ENCODE measurements at regions not wholly inside any gene's neighbourhood (a gene's known extent, or its start where the extent isn't known, plus 50 kb on each side); places are given as distances from the start of the nearest gene placed in this dataset.
"Not testable (repeated sequence)": the region's sequence is repeated elsewhere in the genome, so short reads cannot be mapped to it uniquely, and the experiment has no call there.

- Histone ChIP-seq H3K36me3 (ENCODE audit: control insufficient read depth, insufficient read depth, low read length) (no peaks in the 10 kb centered on the region), H3K27ac (ENCODE audit: low read depth, low read length) (no peak overlapping the region), H3K4me1 (ENCODE audit: control insufficient read depth, insufficient read depth, low read length) (no peaks in the 10 kb centered on the region), H3K27me3 (ENCODE audit: control insufficient read depth, insufficient read depth, low read length) (no peaks in the 10 kb centered on the region), H3K9me3 (ENCODE audit: control insufficient read depth, insufficient read depth, low read length) (no peaks in the 10 kb centered on the region), H3K4me3 (ENCODE audit: low read depth, low read length) (no peak overlapping the region)
- no peak for DNase-seq (ENCODE audit: low read depth in 4 of 6, low spot score in 6 of 6)
- 70% methylated on average over 2 of the region's 4 CpGs for WGBS (ENCODE audit: insufficient coverage)
Measured at GRCh38 chr5:158051036-158051435, 192.1 kb upstream of the CLINT1 start.

- Histone ChIP-seq H3K4me3 (ENCODE audit: low read depth, low read length) (no peak overlapping the region), H3K27ac (ENCODE audit: low read depth, low read length) (no peak overlapping the region), H3K9me3 (ENCODE audit: control insufficient read depth, insufficient read depth, low read length) (no peaks in the 10 kb centered on the region), H3K36me3 (ENCODE audit: control insufficient read depth, insufficient read depth, low read length) (no peaks in the 10 kb centered on the region), H3K27me3 (ENCODE audit: control insufficient read depth, insufficient read depth, low read length) (no peaks in the 10 kb centered on the region), H3K4me1 (ENCODE audit: control insufficient read depth, insufficient read depth, low read length) (no peaks in the 10 kb centered on the region)
- DNase-seq (ENCODE audit: low read depth in 4 of 6, low spot score in 6 of 6) = no peak
- no CpG with 5 or more reads among the region's 2 CpGs for WGBS (ENCODE audit: insufficient coverage)
Measured at GRCh38 chr5:158050421-158050820, 191.5 kb upstream of the CLINT1 start.

- no peak for DNase-seq (ENCODE audit: low read depth in 4 of 6, low spot score in 6 of 6)
- no peaks in the 10 kb centered on the region for H3K9me3 ChIP-seq (ENCODE audit: control insufficient read depth, insufficient read depth, low read length)
- H3K36me3 ChIP-seq (ENCODE audit: control insufficient read depth, insufficient read depth, low read length) = no peaks in the 10 kb centered on the region
- H3K27me3 ChIP-seq (ENCODE audit: control insufficient read depth, insufficient read depth, low read length) = no peaks in the 10 kb centered on the region
- 80% methylated on average over 1 of the region's 1 CpG for WGBS (ENCODE audit: insufficient coverage)
- no peaks in the 10 kb centered on the region for H3K4me1 ChIP-seq (ENCODE audit: control insufficient read depth, insufficient read depth, low read length)
- H3K4me3 ChIP-seq (ENCODE audit: low read depth, low read length) = no peak overlapping the region
- H3K27ac ChIP-seq (ENCODE audit: low read depth, low read length) = no peak overlapping the region
Measured at GRCh38 chr5:158049459-158049858, 190.5 kb upstream of the CLINT1 start.

GRCh38 chr5:158045696-158046095 is 186.8 kb upstream of the CLINT1 start:
- Histone ChIP-seq H3K36me3 (ENCODE audit: control insufficient read depth, insufficient read depth, low read length) (no peaks in the 10 kb centered on the region), H3K27ac (ENCODE audit: low read depth, low read length) (no peak overlapping the region), H3K27me3 (ENCODE audit: control insufficient read depth, insufficient read depth, low read length) (no peaks in the 10 kb centered on the region), H3K9me3 (ENCODE audit: control insufficient read depth, insufficient read depth, low read length) (no peaks in the 10 kb centered on the region), H3K4me3 (ENCODE audit: low read depth, low read length) (no peak overlapping the region), H3K4me1 (ENCODE audit: control insufficient read depth, insufficient read depth, low read length) (no peaks in the 10 kb centered on the region)
- WGBS (ENCODE audit: insufficient coverage) = no CpG with 5 or more reads among the region's 1 CpG
- DNase-seq (ENCODE audit: low read depth in 4 of 6, low spot score in 6 of 6) = no peak

GRCh38 chr5:158039911-158040347 is 181.0 kb upstream of the CLINT1 start:
- Histone ChIP-seq H3K9me3 (ENCODE audit: control insufficient read depth, insufficient read depth, low read length) (no peaks in the 10 kb centered on the region), H3K27ac (ENCODE audit: low read depth, low read length) (no peak overlapping the region), H3K36me3 (ENCODE audit: control insufficient read depth, insufficient read depth, low read length) (no peaks in the 10 kb centered on the region), H3K27me3 (ENCODE audit: control insufficient read depth, insufficient read depth, low read length) (no peaks in the 10 kb centered on the region), H3K4me1 (ENCODE audit: control insufficient read depth, insufficient read depth, low read length) (no peaks in the 10 kb centered on the region), H3K4me3 (ENCODE audit: low read depth, low read length) (no peak overlapping the region)
- DNase-seq (ENCODE audit: low read depth in 4 of 6, low spot score in 6 of 6) = no peak
- WGBS (ENCODE audit: insufficient coverage) = 63% methylated on average over 2 of the region's 2 CpGs

GRCh38 chr5:158039441-158039840 is 180.5 kb upstream of the CLINT1 start:
- 56% methylated on average over 1 of the region's 1 CpG for WGBS (ENCODE audit: insufficient coverage)
- Histone ChIP-seq H3K9me3 (ENCODE audit: control insufficient read depth, insufficient read depth, low read length) (peaks cover 2% of the 10 kb centered on the region), H3K36me3 (ENCODE audit: control insufficient read depth, insufficient read depth, low read length) (no peaks in the 10 kb centered on the region), H3K27ac (ENCODE audit: low read depth, low read length) (no peak overlapping the region), H3K4me1 (ENCODE audit: control insufficient read depth, insufficient read depth, low read length) (no peaks in the 10 kb centered on the region), H3K4me3 (ENCODE audit: low read depth, low read length) (no peak overlapping the region), H3K27me3 (ENCODE audit: control insufficient read depth, insufficient read depth, low read length) (no peaks in the 10 kb centered on the region)
- DNase-seq (ENCODE audit: low read depth in 4 of 6, low spot score in 6 of 6) = no peak

- not testable (repeated sequence) for H3K4me1 ChIP-seq (ENCODE audit: control insufficient read depth, insufficient read depth, low read length); H3K27me3 ChIP-seq (ENCODE audit: control insufficient read depth, insufficient read depth, low read length); H3K9me3 ChIP-seq (ENCODE audit: control insufficient read depth, insufficient read depth, low read length); H3K4me3 ChIP-seq (ENCODE audit: low read depth, low read length); DNase-seq (ENCODE audit: low read depth in 4 of 6, low spot score in 6 of 6); H3K36me3 ChIP-seq (ENCODE audit: control insufficient read depth, insufficient read depth, low read length); H3K27ac ChIP-seq (ENCODE audit: low read depth, low read length)
- 94% methylated on average over 17 of the region's 31 CpGs for WGBS (ENCODE audit: insufficient coverage)
Measured at GRCh38 chr5:158036983-158037595, 178.1 kb upstream of the CLINT1 start.

- H3K36me3 ChIP-seq (ENCODE audit: control insufficient read depth, insufficient read depth, low read length); H3K4me1 ChIP-seq (ENCODE audit: control insufficient read depth, insufficient read depth, low read length); DNase-seq (ENCODE audit: low read depth in 4 of 6, low spot score in 6 of 6); H3K27me3 ChIP-seq (ENCODE audit: control insufficient read depth, insufficient read depth, low read length); H3K4me3 ChIP-seq (ENCODE audit: low read depth, low read length); H3K27ac ChIP-seq (ENCODE audit: low read depth, low read length); H3K9me3 ChIP-seq (ENCODE audit: control insufficient read depth, insufficient read depth, low read length): not testable (repeated sequence)
- WGBS (ENCODE audit: insufficient coverage) = 86% methylated on average over 2 of the region's 6 CpGs
Measured at GRCh38 chr5:158034586-158034985, 175.6 kb upstream of the CLINT1 start.

GRCh38 chr5:158033724-158034123 is 174.8 kb upstream of the CLINT1 start:
- H3K36me3 ChIP-seq (ENCODE audit: control insufficient read depth, insufficient read depth, low read length) = no peaks in the 10 kb centered on the region
- no peak for DNase-seq (ENCODE audit: low read depth in 4 of 6, low spot score in 6 of 6)
- no peak overlapping the region for H3K4me3 ChIP-seq (ENCODE audit: low read depth, low read length)
- no peaks in the 10 kb centered on the region for H3K27me3 ChIP-seq (ENCODE audit: control insufficient read depth, insufficient read depth, low read length)
- no peaks in the 10 kb centered on the region for H3K4me1 ChIP-seq (ENCODE audit: control insufficient read depth, insufficient read depth, low read length)
- no CpG with 5 or more reads among the region's 1 CpG for WGBS (ENCODE audit: insufficient coverage)
- H3K9me3 ChIP-seq (ENCODE audit: control insufficient read depth, insufficient read depth, low read length) = peaks cover 4% of the 10 kb centered on the region
- H3K27ac ChIP-seq (ENCODE audit: low read depth, low read length) = no peak overlapping the region

- 94% methylated on average over 5 of the region's 5 CpGs for WGBS (ENCODE audit: insufficient coverage)
- no peaks in the 10 kb centered on the region for H3K4me1 ChIP-seq (ENCODE audit: control insufficient read depth, insufficient read depth, low read length)
- no peak for DNase-seq (ENCODE audit: low read depth in 4 of 6, low spot score in 6 of 6)
- no peaks in the 10 kb centered on the region for H3K36me3 ChIP-seq (ENCODE audit: control insufficient read depth, insufficient read depth, low read length)
- H3K27me3 ChIP-seq (ENCODE audit: control insufficient read depth, insufficient read depth, low read length) = no peaks in the 10 kb centered on the region
- H3K9me3 ChIP-seq (ENCODE audit: control insufficient read depth, insufficient read depth, low read length) = peaks cover 4% of the 10 kb centered on the region
- no peak overlapping the region for H3K27ac ChIP-seq (ENCODE audit: low read depth, low read length)
- no peak overlapping the region for H3K4me3 ChIP-seq (ENCODE audit: low read depth, low read length)
Measured at GRCh38 chr5:158033076-158033475, 174.1 kb upstream of the CLINT1 start.

Measured in spinal cord (tissue), 9 donors.